ENCODE measurements at regions not wholly inside any gene's neighbourhood (a gene's known extent, or its start where the extent isn't known, plus 50 kb on each side); places are given as distances from the start of the nearest gene placed in this dataset.
A peak's percentile ranks its signal among the peaks of the same experiment; 100 is the strongest.

DNA sequence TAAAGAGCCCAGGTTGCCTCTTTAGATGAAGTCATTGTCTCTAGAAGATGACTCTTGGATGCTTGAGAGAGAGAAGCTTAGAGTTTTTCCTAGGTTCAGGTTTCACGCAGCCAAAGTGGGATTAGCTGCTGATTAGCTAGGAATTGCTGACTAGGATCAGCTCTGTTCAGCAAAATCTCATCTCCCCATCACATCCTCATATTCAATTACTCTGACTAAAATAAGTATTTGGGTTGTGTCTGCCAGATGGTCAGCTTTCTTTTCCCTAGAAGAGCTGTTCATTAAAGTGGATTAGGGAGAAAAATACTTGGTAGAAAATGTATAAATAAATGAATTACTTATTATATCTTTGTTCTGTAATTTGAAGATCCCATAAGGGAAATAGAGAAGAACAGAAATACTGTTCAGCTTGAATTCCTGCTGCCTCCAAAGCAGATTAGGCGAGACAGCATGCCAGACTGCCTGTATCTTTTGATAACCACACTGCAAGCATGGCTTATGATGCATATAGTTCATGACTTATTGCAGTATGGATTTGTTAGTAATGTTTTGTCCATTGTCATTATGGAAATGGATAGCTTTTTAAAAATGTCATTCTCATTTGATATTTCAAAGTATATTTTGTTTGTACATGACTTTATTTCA lies 184.8 kb upstream of the CD180 start:
- CTCF ChIA-PET: interaction anchor here (0.5 to 2.4 kb wide), 5 partner anchors 9 to 257 kb away, joined by 3 to 8 read pairs (median 7); no protein-coding TSS in a partner anchor

DNA sequence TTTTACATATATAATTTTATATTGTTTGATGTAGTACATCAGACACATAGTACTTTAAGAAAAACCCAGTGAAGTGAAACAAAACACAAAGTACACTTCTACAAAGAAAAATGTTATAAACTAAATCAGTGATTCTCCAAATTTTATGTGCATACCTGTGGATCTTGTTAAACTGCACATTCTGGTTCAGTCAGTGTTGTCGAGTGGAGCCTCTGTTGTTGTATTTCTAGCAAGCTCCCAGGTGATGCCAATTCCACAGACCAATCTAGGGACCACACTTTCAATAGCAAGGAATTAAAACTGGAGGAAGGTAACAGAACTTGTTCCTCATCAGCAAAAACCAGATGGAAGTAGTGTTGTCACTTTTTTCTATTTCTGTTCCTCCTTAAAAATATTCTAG lies 183.8 kb upstream of the CD180 start:
- Histone ChIP-seq H3K27ac (ENCODE audit: low read depth in 2 of 2, low read length in 1 of 2) (no peak overlapping the region), H3K9me2 (no peaks in the 10 kb centered on the region), H2AFZ (ENCODE audit: low read depth) (no peak overlapping the region), H3K79me2 (ENCODE audit: insufficient read depth) (no peaks in the 10 kb centered on the region), H3K27me3 (ENCODE audit: insufficient read depth) (no peaks in the 10 kb centered on the region), H3K4me3 (ENCODE audit: low read depth in 2 of 2, low read length in 1 of 2) (no peak overlapping the region), H3K4me1 (ENCODE audit: control insufficient read depth in 1 of 2, insufficient read depth in 2 of 2, low read depth in 1 of 2, low read length in 1 of 2) (peaks cover 0 to 20% of the 10 kb centered on the region in 2 experiments; a peak in 3 of 4 replicates), H3K36me3 (replicated peaks in 1 of 2; ENCODE audit: control insufficient read depth in 1 of 2, insufficient read depth in 2 of 2, low read length in 1 of 2) (no peaks in the 10 kb centered on the region), H3K4me2 (no peak overlapping the region), H3F3A (replicated peaks; ENCODE audit: insufficient read depth) (no peaks in the 10 kb centered on the region), H4K20me1 (ENCODE audit: insufficient read depth) (no peaks in the 10 kb centered on the region), H3K9ac (no peak overlapping the region), H3K9me3 (no peaks in the 10 kb centered on the region)
- no peak for TF ChIP-seq FOXM1 (IDR thresholded peaks at IDR 0.05; ENCODE audit: low read depth)
- no peak for TF ChIP-seq RCOR1 (IDR thresholded peaks at IDR 0.05; ENCODE audit: low read length)
- TF ChIP-seq, protein P1, sequence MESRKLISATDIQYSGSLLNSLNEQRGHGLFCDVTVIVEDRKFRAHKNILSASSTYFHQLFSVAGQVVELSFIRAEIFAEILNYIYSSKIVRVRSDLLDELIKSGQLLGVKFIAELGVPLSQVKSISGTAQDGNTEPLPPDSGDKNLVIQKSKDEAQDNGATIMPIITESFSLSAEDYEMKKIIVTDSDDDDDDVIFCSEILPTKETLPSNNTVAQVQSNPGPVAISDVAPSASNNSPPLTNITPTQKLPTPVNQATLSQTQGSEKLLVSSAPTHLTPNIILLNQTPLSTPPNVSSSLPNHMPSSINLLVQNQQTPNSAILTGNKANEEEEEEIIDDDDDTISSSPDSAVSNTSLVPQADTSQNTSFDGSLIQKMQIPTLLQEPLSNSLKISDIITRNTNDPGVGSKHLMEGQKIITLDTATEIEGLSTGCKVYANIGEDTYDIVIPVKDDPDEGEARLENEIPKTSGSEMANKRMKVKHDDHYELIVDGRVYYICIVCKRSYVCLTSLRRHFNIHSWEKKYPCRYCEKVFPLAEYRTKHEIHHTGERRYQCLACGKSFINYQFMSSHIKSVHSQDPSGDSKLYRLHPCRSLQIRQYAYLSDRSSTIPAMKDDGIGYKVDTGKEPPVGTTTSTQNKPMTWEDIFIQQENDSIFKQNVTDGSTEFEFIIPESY (IDR thresholded peaks at IDR 0.05; ENCODE audit: borderline replicate concordance, low read depth): no peak
- ChIA-PET POLR2A (no interaction called here), CTCF (interaction anchor here (1.3 to 2.4 kb wide), 4 partner anchors 10 to 134 kb away, joined by 3 to 8 read pairs (median 7); no protein-coding TSS in a partner anchor)
- DNase-seq: no peak
- WGBS (ENCODE audit: low lambda C conversion rate): 78% methylated on average over 1 of the region's 1 CpG

More for the DNA sequence above, 184.8 kb upstream of the CD180 start:
- Histone ChIP-seq H3K36me3 (replicated peaks in 1 of 2; ENCODE audit: control insufficient read depth in 1 of 2, insufficient read depth in 2 of 2, low read length in 1 of 2) (no peaks in the 10 kb centered on the region), H3K9me2 (no peaks in the 10 kb centered on the region), H2AFZ (ENCODE audit: low read depth) (no peak overlapping the region), H3K9ac (no peak overlapping the region), H3K79me2 (ENCODE audit: insufficient read depth) (no peaks in the 10 kb centered on the region), H3K27ac (ENCODE audit: low read depth in 2 of 2, low read length in 1 of 2) (peak overlapping the region in 1 of 2 experiments; percentile 69; a peak in 2 of 4 replicates), H3F3A (replicated peaks; ENCODE audit: insufficient read depth) (no peaks in the 10 kb centered on the region), H3K4me2 (no peak overlapping the region), H3K27me3 (ENCODE audit: insufficient read depth) (no peaks in the 10 kb centered on the region), H3K4me3 (ENCODE audit: low read depth in 2 of 2, low read length in 1 of 2) (no peak overlapping the region), H3K9me3 (no peaks in the 10 kb centered on the region), H4K20me1 (ENCODE audit: insufficient read depth) (no peaks in the 10 kb centered on the region), H3K4me1 (ENCODE audit: control insufficient read depth in 1 of 2, insufficient read depth in 2 of 2, low read depth in 1 of 2, low read length in 1 of 2) (peaks cover 0 to 20% of the 10 kb centered on the region in 2 experiments; a peak in 3 of 4 replicates)
- TF ChIP-seq EZH2phosphoT487 (IDR thresholded peaks at IDR 0.05; ENCODE audit: borderline replicate concordance, low read depth) (no peak), TEAD4 (IDR thresholded peaks at IDR 0.05; ENCODE audit: borderline replicate concordance, insufficient read depth) (no peak), GATA2 (CRISPR knock-in tag; IDR thresholded peaks at IDR 0.05) (peak; percentile 75), RCOR1 (IDR thresholded peaks at IDR 0.05; ENCODE audit: low read length) (peak; percentile 59; the same call in 1 of the 2 replicates), CHD2 (IDR thresholded peaks at IDR 0.05; ENCODE audit: low read length, partially characterized antibody) (no peak), FOXM1 (IDR thresholded peaks at IDR 0.05; ENCODE audit: low read depth) (no peak), EP300 (IDR thresholded peaks at IDR 0.05; ENCODE audit: borderline replicate concordance in 1 of 2, low read depth in 1 of 2, low read length in 1 of 2) (peak in 1 of 2 experiments; percentile 68; a peak in 1 of 4 replicates), TCF12 (IDR thresholded peaks at IDR 0.05) (0 out of 2 replicates have a peak, but pooled peaks have one; percentile 15), MXI1 (IDR thresholded peaks at IDR 0.05; ENCODE audit: low read depth, low read length) (peak; percentile 50; the same call in 1 of the 2 replicates), TAF1 (IDR thresholded peaks at IDR 0.05; ENCODE audit: borderline replicate concordance, low read depth, low read length) (no peak)
- TF ChIP-seq, protein P2, sequence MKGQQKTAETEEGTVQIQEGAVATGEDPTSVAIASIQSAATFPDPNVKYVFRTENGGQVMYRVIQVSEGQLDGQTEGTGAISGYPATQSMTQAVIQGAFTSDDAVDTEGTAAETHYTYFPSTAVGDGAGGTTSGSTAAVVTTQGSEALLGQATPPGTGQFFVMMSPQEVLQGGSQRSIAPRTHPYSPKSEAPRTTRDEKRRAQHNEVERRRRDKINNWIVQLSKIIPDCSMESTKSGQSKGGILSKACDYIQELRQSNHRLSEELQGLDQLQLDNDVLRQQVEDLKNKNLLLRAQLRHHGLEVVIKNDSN (IDR thresholded peaks at IDR 0.05; ENCODE audit: borderline replicate concordance, low read depth): no peak
- TF ChIP-seq, protein P3, sequence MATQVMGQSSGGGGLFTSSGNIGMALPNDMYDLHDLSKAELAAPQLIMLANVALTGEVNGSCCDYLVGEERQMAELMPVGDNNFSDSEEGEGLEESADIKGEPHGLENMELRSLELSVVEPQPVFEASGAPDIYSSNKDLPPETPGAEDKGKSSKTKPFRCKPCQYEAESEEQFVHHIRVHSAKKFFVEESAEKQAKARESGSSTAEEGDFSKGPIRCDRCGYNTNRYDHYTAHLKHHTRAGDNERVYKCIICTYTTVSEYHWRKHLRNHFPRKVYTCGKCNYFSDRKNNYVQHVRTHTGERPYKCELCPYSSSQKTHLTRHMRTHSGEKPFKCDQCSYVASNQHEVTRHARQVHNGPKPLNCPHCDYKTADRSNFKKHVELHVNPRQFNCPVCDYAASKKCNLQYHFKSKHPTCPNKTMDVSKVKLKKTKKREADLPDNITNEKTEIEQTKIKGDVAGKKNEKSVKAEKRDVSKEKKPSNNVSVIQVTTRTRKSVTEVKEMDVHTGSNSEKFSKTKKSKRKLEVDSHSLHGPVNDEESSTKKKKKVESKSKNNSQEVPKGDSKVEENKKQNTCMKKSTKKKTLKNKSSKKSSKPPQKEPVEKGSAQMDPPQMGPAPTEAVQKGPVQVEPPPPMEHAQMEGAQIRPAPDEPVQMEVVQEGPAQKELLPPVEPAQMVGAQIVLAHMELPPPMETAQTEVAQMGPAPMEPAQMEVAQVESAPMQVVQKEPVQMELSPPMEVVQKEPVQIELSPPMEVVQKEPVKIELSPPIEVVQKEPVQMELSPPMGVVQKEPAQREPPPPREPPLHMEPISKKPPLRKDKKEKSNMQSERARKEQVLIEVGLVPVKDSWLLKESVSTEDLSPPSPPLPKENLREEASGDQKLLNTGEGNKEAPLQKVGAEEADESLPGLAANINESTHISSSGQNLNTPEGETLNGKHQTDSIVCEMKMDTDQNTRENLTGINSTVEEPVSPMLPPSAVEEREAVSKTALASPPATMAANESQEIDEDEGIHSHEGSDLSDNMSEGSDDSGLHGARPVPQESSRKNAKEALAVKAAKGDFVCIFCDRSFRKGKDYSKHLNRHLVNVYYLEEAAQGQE (IDR thresholded peaks at IDR 0.05; ENCODE audit: low read depth, low read length): no peak
- DNase-seq: peak; percentile 23
- POLR2A ChIA-PET: no interaction called here
- WGBS (ENCODE audit: low lambda C conversion rate): 14% methylated on average over 2 of the region's 2 CpGs
